GM12892 (cell line): ENCODE measurements at regions not wholly inside any gene's neighbourhood (a gene's known extent, or its start where the extent isn't known, plus 50 kb on each side); places are given as distances from the start of the nearest gene placed in this dataset.

Experiments
- POLR2A ChIP-seq: IDR thresholded peaks from 2 replicates; pipeline ENCODE4 v1.6.1; 2011; ENCODE audit warnings: low read depth, low read length, control low read depth
- POLR2AphosphoS5 ChIP-seq: IDR thresholded peaks from 2 replicates; pipeline ENCODE4 v1.6.1; 2011; ENCODE audit warnings: low read depth, low read length, control low read depth
- TAF1 ChIP-seq: IDR thresholded peaks from 2 replicates; pipeline ENCODE4 v1.6.1; 2011; ENCODE audit warnings: low read depth, mild to moderate bottlenecking, control low read depth, low read length, borderline replicate concordance

GRCh38 chr6:145276756-145277155 is 458.6 kb downstream of the EPM2A start:
- TF ChIP-seq POLR2AphosphoS5, result no peak
- no peak for TF ChIP-seq POLR2A
- no peak for TF ChIP-seq TAF1
